Astrocyte (in vitro differentiated cells and primary cell): ENCODE measurements at regions not wholly inside any gene's neighbourhood (a gene's known extent, or its start where the extent isn't known, plus 50 kb on each side); places are given as distances from the start of the nearest gene placed in this dataset.
A peak's percentile ranks its signal among the peaks of the same experiment; 100 is the strongest.

Experiments
- DNase-seq: peaks from one replicate; pipeline ENCODE4 v3.0.0-alpha.2; 2010; ENCODE audit warnings: low read depth
- FAIRE-seq: peaks from 2 replicates; lab custom pipeline; 2011; peaks lifted over from hg19 to GRCh38; lab: Jason Lieb, UNC
- H2AFZ ChIP-seq: 2 replicates; pipeline ENCODE4 v1.6.0; 2012; ENCODE audit warnings: low read depth, low read length, inconsistent platforms
- H3K27ac ChIP-seq: 2 replicates; pipeline ENCODE4 v1.5.1; 2011; ENCODE audit warnings: low read depth, low read length, inconsistent platforms
- H3K27me3 ChIP-seq: 2 replicates; pipeline ENCODE4 v1.6.0; 2011; ENCODE audit warnings: low read length, inconsistent platforms; ENCODE audit not compliant: insufficient read depth
- H3K36me3 ChIP-seq: 2 replicates; pipeline ENCODE4 v1.5.1; 2011; ENCODE audit warnings: low read length, inconsistent platforms; ENCODE audit not compliant: insufficient read depth
- H3K4me1 ChIP-seq: 2 replicates; pipeline ENCODE4 v1.5.1; 2011; ENCODE audit warnings: low read length, inconsistent platforms; ENCODE audit not compliant: insufficient read depth
- H3K4me2 ChIP-seq: 2 replicates; pipeline ENCODE4 v1.6.0; 2012; ENCODE audit warnings: low read length, inconsistent platforms
- H3K4me3 ChIP-seq: 2 replicates; pipeline ENCODE4 v1.5.1; 2011; ENCODE audit warnings: low read depth, mild to moderate bottlenecking, low read length, inconsistent platforms; ENCODE audit not compliant: insufficient read depth
- H3K79me2 ChIP-seq: 2 replicates; pipeline ENCODE4 v1.6.0; 2012; ENCODE audit warnings: mild to moderate bottlenecking, low read length, inconsistent platforms; ENCODE audit not compliant: insufficient read depth
- H3K9ac ChIP-seq: 2 replicates; pipeline ENCODE4 v1.6.0; 2012; ENCODE audit warnings: mild to moderate bottlenecking, low read length, inconsistent platforms
- H3K9me3 ChIP-seq: 2 replicates; pipeline ENCODE4 v1.5.1; 2012; ENCODE audit warnings: low read depth, mild to moderate bottlenecking, low read length, inconsistent platforms; ENCODE audit not compliant: insufficient read depth
- H4K20me1 ChIP-seq: 2 replicates; pipeline ENCODE4 v1.6.0; 2012; ENCODE audit warnings: low read length, inconsistent platforms; ENCODE audit not compliant: insufficient read depth
- H3K27ac Mint-ChIP-seq: one replicate; pipeline ENCODE4 v1.8.0; 2021; ENCODE audit warnings: mild to moderate bottlenecking, mixed read lengths; ENCODE audit not compliant: unreplicated experiment
- H3K27me3 Mint-ChIP-seq: one replicate; pipeline ENCODE4 v1.8.0; 2021; ENCODE audit warnings: low read depth, mixed read lengths; ENCODE audit not compliant: unreplicated experiment
- H3K36me3 Mint-ChIP-seq: one replicate; pipeline ENCODE4 v1.8.0; 2021; ENCODE audit warnings: low read depth, mixed read lengths; ENCODE audit not compliant: unreplicated experiment
- H3K4me1 Mint-ChIP-seq: one replicate; pipeline ENCODE4 v1.8.0; 2021; ENCODE audit warnings: low read depth, mixed read lengths; ENCODE audit not compliant: unreplicated experiment
- H3K4me3 Mint-ChIP-seq: one replicate; pipeline ENCODE4 v1.8.0; 2021; ENCODE audit warnings: mild to moderate bottlenecking, moderate library complexity, mixed read lengths; ENCODE audit not compliant: unreplicated experiment
- H3K9me3 Mint-ChIP-seq: one replicate; pipeline ENCODE4 v1.8.0; 2021; ENCODE audit warnings: mild to moderate bottlenecking, mixed read lengths; ENCODE audit not compliant: unreplicated experiment
- CTCF ChIP-seq: IDR thresholded peaks from 2 replicates; pipeline ENCODE4 v1.5.1; 2011; ENCODE audit warnings: low read depth, mild to moderate bottlenecking, inconsistent platforms, low read length, moderate library complexity; ENCODE audit not compliant: insufficient read depth
- EZH2 ChIP-seq: IDR thresholded peaks from 2 replicates; pipeline ENCODE4 v1.6.1; 2012; ENCODE audit warnings: mild to moderate bottlenecking, low read length, inconsistent platforms; ENCODE audit not compliant: insufficient read depth

DNA sequence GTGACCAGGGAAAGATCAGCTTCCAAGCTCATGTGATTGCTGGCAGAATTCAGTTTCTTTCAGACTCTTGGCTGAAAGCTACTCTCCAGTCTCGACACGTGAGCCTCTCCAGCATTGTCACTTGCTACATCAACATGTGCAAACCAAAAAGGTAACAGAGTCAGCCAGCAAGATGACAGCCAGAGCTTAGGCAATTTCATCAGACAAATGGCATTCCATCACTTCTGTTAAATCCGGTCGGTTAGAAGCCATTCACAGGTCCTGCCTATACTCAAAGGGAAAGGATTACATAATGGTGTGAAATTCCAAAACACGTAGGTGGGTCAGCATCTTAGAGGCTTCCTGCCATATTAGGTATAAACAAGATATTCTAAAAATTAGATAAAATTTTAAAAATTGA, 700.9 kb downstream of the AACS start:
- H2AFZ ChIP-seq = no peak overlapping the region
- Mint-ChIP-seq H3K9me3 (peaks cover 10% of the 10 kb centered on the region), H3K4me1 (no peaks in the 10 kb centered on the region), H3K36me3 (no peaks in the 10 kb centered on the region), H3K27ac (no peak overlapping the region), H3K27me3 (no peaks in the 10 kb centered on the region), H3K4me3 (no peak overlapping the region)
- no peaks in the 10 kb centered on the region for H3K27me3 ChIP-seq
- H4K20me1 ChIP-seq = no peaks in the 10 kb centered on the region
- no peak for FAIRE-seq
- peaks cover 3% of the 10 kb centered on the region for H3K9me3 ChIP-seq
- H3K4me2 ChIP-seq = no peak overlapping the region
- no peak for DNase-seq
- H3K9ac ChIP-seq = no peak overlapping the region
- no peak overlapping the region for H3K4me3 ChIP-seq
- no peaks in the 10 kb centered on the region for H3K36me3 ChIP-seq
- H3K4me1 ChIP-seq = no peaks in the 10 kb centered on the region
- no peak for TF ChIP-seq EZH2
- TF ChIP-seq CTCF = no peak
- H3K27ac ChIP-seq = no peak overlapping the region
- H3K79me2 ChIP-seq = no peaks in the 10 kb centered on the region

DNA sequence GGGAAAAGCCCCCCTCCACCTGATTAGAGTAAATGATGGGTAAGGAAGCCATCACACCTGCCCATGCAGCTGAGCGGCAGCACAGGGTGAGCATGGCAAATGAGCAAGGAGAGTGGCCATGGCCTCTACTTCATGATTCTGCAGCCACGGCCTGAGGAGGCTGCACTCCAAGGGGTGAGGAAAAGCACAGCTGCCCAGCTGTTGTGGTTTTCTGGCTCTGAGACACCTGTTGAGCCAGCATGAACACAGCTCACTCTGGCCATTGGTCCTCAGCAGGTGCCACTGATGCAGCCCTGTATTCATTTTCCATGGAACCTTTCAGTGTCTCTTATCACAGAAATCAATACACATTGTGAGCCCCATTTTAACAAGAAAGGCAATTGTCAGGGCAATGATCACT, 707.2 kb downstream of the AACS start:
- Histone ChIP-seq H3K27ac (no peak overlapping the region), H3K4me1 (no peaks in the 10 kb centered on the region), H3K27me3 (no peaks in the 10 kb centered on the region), H3K4me3 (no peak overlapping the region), H3K9ac (no peak overlapping the region), H3K9me3 (no peaks in the 10 kb centered on the region), H3K4me2 (no peak overlapping the region), H4K20me1 (no peaks in the 10 kb centered on the region), H3K36me3 (no peaks in the 10 kb centered on the region), H2AFZ (no peak overlapping the region), H3K79me2 (no peaks in the 10 kb centered on the region)
- H3K36me3 Mint-ChIP-seq = no peaks in the 10 kb centered on the region
- H3K4me3 Mint-ChIP-seq = no peak overlapping the region
- H3K9me3 Mint-ChIP-seq = no peaks in the 10 kb centered on the region
- no peaks in the 10 kb centered on the region for H3K27me3 Mint-ChIP-seq
- TF ChIP-seq EZH2 (no peak), CTCF (no peak)
- no peaks in the 10 kb centered on the region for H3K4me1 Mint-ChIP-seq
- no peak for DNase-seq
- no peak overlapping the region for H3K27ac Mint-ChIP-seq
- FAIRE-seq = no peak

GRCh38 chr12:125773033-125773640, 707.9 kb downstream of the AACS start:
- FAIRE-seq (no peak), DNase-seq (no peak)
- Histone ChIP-seq H3K9me3 (no peaks in the 10 kb centered on the region), H3K79me2 (no peaks in the 10 kb centered on the region), H3K4me1 (no peaks in the 10 kb centered on the region), H3K4me3 (no peak overlapping the region), H3K27me3 (no peaks in the 10 kb centered on the region), H3K27ac (no peak overlapping the region), H2AFZ (no peak overlapping the region), H4K20me1 (no peaks in the 10 kb centered on the region), H3K9ac (no peak overlapping the region), H3K36me3 (no peaks in the 10 kb centered on the region), H3K4me2 (no peak overlapping the region)
- Mint-ChIP-seq H3K36me3 (no peaks in the 10 kb centered on the region), H3K4me1 (no peaks in the 10 kb centered on the region), H3K4me3 (no peak overlapping the region), H3K9me3 (no peaks in the 10 kb centered on the region), H3K27ac (no peak overlapping the region), H3K27me3 (no peaks in the 10 kb centered on the region)
- TF ChIP-seq CTCF (peak; percentile 15), EZH2 (no peak)
